SK-N-SH treated with all-trans-retinoic acid at 6 μM for 48 hours (cell line): ENCODE measurements at regions not wholly inside any gene's neighbourhood (a gene's known extent, or its start where the extent isn't known, plus 50 kb on each side); places are given as distances from the start of the nearest gene placed in this dataset.

ENCODE experiments used
- ATAC-seq: fragments of 200-7000 bp; cut with Tn5 transposase; 3 replicates; pipeline ENCODE4 v1.9.1; 2020; ENCODE audit warnings: mild to moderate bottlenecking, moderate library complexity
- ARNTL ChIP-seq: fragments of 450-650 bp; formaldehyde crosslinking; IDR thresholded peaks from 2 replicates; pipeline ENCODE4 v1.5.0; 2020; ENCODE audit warnings: low read depth, mild to moderate bottlenecking, moderate library complexity, borderline replicate concordance
- CREB5 ChIP-seq: fragments of 250-450 bp; sonication (Bioruptor Pico); IDR thresholded peaks from 2 replicates; pipeline ENCODE4 v1.5.1; 2020; ENCODE audit warnings: low read depth, mild to moderate bottlenecking, moderate library complexity
- ESRRG ChIP-seq: fragments of 250-450 bp; sonication (Bioruptor Pico); IDR thresholded peaks from 2 replicates; pipeline ENCODE4 v1.6.1; 2021; ENCODE audit warnings: mild to moderate bottlenecking
- GLIS3 ChIP-seq: fragments of 250-450 bp; sonication (Bioruptor Pico); IDR thresholded peaks from 2 replicates; pipeline ENCODE4 v1.5.0; 2020; ENCODE audit warnings: mild to moderate bottlenecking, moderate library complexity
- ISL1 ChIP-seq: fragments of 250-450 bp; sonication (Bioruptor Pico); IDR thresholded peaks from 2 replicates; pipeline ENCODE4 v2.1.2; 2022; ENCODE audit warnings: mild to moderate bottlenecking, moderate library complexity
- OSR1 ChIP-seq: fragments of 250-450 bp; sonication (Bioruptor Pico); IDR thresholded peaks from 2 replicates; pipeline ENCODE4 v1.8.0; 2022; ENCODE audit warnings: moderate library complexity, mild to moderate bottlenecking, inconsistent platforms
- PATZ1 ChIP-seq: fragments of 250-450 bp; sonication (Bioruptor Pico); IDR thresholded peaks from 2 replicates; pipeline ENCODE4 v1.8.0; 2020; ENCODE audit warnings: mild to moderate bottlenecking, moderate library complexity, borderline replicate concordance
- RARB ChIP-seq: fragments of 250-450 bp; sonication (Bioruptor Pico); IDR thresholded peaks from 2 replicates; pipeline ENCODE4 v1.8.0; 2021; ENCODE audit warnings: mild to moderate bottlenecking, moderate library complexity
- SNAI2 ChIP-seq: fragments of 250-450 bp; sonication (Bioruptor Pico); IDR thresholded peaks from 2 replicates; pipeline ENCODE4 v1.5.0; 2020; ENCODE audit warnings: mild to moderate bottlenecking, moderate library complexity
- TCF4 ChIP-seq: fragments of 250-450 bp; sonication (Bioruptor Pico); IDR thresholded peaks from 2 replicates; pipeline ENCODE4 v1.8.0; 2021; ENCODE audit warnings: mild to moderate bottlenecking, moderate library complexity, borderline replicate concordance
- TOX ChIP-seq: fragments of 250-450 bp; sonication (Bioruptor Pico); IDR thresholded peaks from 2 replicates; pipeline ENCODE4 v1.8.0; 2021; ENCODE audit warnings: mild to moderate bottlenecking, moderate library complexity, borderline replicate concordance
- ZC3H10 ChIP-seq: fragments of 250-450 bp; sonication (Bioruptor Pico); IDR thresholded peaks from 2 replicates; pipeline ENCODE4 v1.5.1; 2021; ENCODE audit warnings: mild to moderate bottlenecking, moderate library complexity
- ZFP3 ChIP-seq: fragments of 250-450 bp; sonication (Bioruptor Pico); IDR thresholded peaks from 2 replicates; pipeline ENCODE4 v1.5.0; 2020; ENCODE audit warnings: mild to moderate bottlenecking, moderate library complexity
- ZNF565 ChIP-seq: fragments of 450-650 bp; formaldehyde crosslinking; conservative IDR thresholded peaks from 2 replicates; pipeline ENCODE4 v1.5.0; 2020; ENCODE audit warnings: low read depth, mild to moderate bottlenecking, moderate library complexity
- ZNF8 ChIP-seq: fragments of 450-650 bp; formaldehyde crosslinking; IDR thresholded peaks from 2 replicates; pipeline ENCODE4 v1.5.0; 2020; ENCODE audit warnings: mild to moderate bottlenecking, moderate library complexity
- TF ChIP-seq, protein P1 (sequence below): fragments of 250-450 bp; sonication (Bioruptor Pico); IDR thresholded peaks from 2 replicates; pipeline ENCODE4 v1.5.0; 2020; ENCODE audit warnings: mild to moderate bottlenecking, moderate library complexity
- TF ChIP-seq, protein P2 (sequence below): fragments of 250-450 bp; sonication (Bioruptor Pico); IDR thresholded peaks from 2 replicates; pipeline ENCODE4 v1.5.1; 2021; ENCODE audit warnings: mild to moderate bottlenecking, moderate library complexity
- TF ChIP-seq, protein P3 (sequence below): fragments of 250-450 bp; sonication (Bioruptor Pico); IDR thresholded peaks from 2 replicates; pipeline ENCODE4 v1.8.0; 2021; ENCODE audit warnings: low read depth, mild to moderate bottlenecking, moderate library complexity, borderline replicate concordance

DNA sequence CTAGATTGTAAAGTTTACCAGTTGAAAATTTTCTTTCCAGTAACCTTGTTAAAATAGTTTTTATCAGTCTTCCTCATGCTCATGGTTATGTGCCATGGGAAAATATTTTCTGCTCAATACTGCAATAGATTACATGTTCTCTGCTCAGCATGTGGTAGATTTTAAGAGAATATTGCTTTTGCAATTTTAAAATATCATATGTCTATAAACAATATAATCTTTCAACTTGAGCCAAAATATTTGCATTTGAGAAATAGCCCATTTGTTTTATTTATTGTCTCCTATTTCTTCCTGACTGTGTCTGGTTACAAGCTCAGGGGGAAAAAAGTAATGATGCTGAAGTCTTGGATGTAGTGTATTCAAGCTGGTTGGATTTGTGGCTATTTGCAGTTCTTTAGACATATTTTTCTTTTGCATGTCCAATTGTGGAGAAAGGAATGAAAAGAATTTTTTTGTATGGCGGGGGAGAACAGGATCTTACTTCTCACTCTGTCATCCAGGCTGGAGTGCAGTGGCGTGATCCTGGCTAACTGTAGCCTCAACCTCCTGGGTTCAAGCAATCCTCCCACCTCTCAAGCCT, 342.6 kb upstream of the NAV3 start:
- ATAC-seq, result peak; percentile 79
- TF ChIP-seq CREB5 (CRISPR knock-in tag) (no peak), GLIS3 (no peak), ZNF8 (CRISPR knock-in tag) (no peak), PATZ1 (CRISPR knock-in tag) (no peak), ESRRG (CRISPR knock-in tag) (no peak), TCF4 (CRISPR knock-in tag) (no peak), OSR1 (no peak), TOX (CRISPR knock-in tag) (no peak), ZC3H10 (CRISPR knock-in tag) (no peak), ISL1 (CRISPR knock-in tag) (no peak), RARB (no peak), ARNTL (no peak)
- TF ChIP-seq, protein P1, sequence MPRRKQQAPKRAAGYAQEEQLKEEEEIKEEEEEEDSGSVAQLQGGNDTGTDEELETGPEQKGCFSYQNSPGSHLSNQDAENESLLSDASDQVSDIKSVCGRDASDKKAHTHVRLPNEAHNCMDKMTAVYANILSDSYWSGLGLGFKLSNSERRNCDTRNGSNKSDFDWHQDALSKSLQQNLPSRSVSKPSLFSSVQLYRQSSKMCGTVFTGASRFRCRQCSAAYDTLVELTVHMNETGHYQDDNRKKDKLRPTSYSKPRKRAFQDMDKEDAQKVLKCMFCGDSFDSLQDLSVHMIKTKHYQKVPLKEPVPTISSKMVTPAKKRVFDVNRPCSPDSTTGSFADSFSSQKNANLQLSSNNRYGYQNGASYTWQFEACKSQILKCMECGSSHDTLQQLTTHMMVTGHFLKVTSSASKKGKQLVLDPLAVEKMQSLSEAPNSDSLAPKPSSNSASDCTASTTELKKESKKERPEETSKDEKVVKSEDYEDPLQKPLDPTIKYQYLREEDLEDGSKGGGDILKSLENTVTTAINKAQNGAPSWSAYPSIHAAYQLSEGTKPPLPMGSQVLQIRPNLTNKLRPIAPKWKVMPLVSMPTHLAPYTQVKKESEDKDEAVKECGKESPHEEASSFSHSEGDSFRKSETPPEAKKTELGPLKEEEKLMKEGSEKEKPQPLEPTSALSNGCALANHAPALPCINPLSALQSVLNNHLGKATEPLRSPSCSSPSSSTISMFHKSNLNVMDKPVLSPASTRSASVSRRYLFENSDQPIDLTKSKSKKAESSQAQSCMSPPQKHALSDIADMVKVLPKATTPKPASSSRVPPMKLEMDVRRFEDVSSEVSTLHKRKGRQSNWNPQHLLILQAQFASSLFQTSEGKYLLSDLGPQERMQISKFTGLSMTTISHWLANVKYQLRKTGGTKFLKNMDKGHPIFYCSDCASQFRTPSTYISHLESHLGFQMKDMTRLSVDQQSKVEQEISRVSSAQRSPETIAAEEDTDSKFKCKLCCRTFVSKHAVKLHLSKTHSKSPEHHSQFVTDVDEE (CRISPR knock-in tag), result no peak
- TF ChIP-seq, protein P2, sequence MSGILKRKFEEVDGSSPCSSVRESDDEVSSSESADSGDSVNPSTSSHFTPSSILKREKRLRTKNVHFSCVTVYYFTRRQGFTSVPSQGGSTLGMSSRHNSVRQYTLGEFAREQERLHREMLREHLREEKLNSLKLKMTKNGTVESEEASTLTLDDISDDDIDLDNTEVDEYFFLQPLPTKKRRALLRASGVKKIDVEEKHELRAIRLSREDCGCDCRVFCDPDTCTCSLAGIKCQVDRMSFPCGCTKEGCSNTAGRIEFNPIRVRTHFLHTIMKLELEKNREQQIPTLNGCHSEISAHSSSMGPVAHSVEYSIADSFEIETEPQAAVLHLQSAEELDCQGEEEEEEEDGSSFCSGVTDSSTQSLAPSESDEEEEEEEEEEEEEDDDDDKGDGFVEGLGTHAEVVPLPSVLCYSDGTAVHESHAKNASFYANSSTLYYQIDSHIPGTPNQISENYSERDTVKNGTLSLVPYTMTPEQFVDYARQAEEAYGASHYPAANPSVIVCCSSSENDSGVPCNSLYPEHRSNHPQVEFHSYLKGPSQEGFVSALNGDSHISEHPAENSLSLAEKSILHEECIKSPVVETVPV, result no peak
- TF ChIP-seq, protein P3, sequence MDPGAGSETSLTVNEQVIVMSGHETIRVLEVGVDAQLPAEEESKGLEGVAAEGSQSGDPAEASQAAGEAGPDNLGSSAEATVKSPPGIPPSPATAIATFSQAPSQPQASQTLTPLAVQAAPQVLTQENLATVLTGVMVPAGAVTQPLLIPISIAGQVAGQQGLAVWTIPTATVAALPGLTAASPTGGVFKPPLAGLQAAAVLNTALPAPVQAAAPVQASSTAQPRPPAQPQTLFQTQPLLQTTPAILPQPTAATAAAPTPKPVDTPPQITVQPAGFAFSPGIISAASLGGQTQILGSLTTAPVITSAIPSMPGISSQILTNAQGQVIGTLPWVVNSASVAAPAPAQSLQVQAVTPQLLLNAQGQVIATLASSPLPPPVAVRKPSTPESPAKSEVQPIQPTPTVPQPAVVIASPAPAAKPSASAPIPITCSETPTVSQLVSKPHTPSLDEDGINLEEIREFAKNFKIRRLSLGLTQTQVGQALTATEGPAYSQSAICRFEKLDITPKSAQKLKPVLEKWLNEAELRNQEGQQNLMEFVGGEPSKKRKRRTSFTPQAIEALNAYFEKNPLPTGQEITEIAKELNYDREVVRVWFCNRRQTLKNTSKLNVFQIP (CRISPR knock-in tag), result no peak

GRCh38 chr12:77486872-77487271, 343.8 kb upstream of the NAV3 start:
- ATAC-seq, result peak; percentile 39; the same call in 2 of the 3 replicates
- no peak for TF ChIP-seq SNAI2 (CRISPR knock-in tag)
- TF ChIP-seq ZFP3 (CRISPR knock-in tag), result no peak
- TF ChIP-seq, protein P1 (CRISPR knock-in tag), result no peak
- TF ChIP-seq ARNTL, result no peak
- TF ChIP-seq, protein P2, result no peak
- no peak for TF ChIP-seq ZNF565 (CRISPR knock-in tag)
- TF ChIP-seq, protein P3 (CRISPR knock-in tag), result no peak
- no peak for TF ChIP-seq ZC3H10 (CRISPR knock-in tag)
- TF ChIP-seq, all 23 proteins: peak for 0
